Aorta (tissue), 5 donors: ENCODE measurements at regions not wholly inside any gene's neighbourhood (a gene's known extent, or its start where the extent isn't known, plus 50 kb on each side); places are given as distances from the start of the nearest gene placed in this dataset.

Experiments
- ATAC-seq: fragments of 200-7000 bp; cut with Tn5 transposase; one replicate; pipeline ENCODE4 v1.9.1; 2022; ENCODE audit warnings: moderate library complexity; ENCODE audit not compliant: low FRiP score
- DNase-seq, 2 donors: peaks; one replicate each; pipeline ENCODE4 v3.0.0-alpha.2; 2020
- H3K27ac ChIP-seq, 2 donors: one replicate each; pipeline ENCODE4 v1.5.1; 2013; ENCODE audit warnings: low read length in 2 of 2, mild to moderate bottlenecking in 2 of 2, moderate library complexity in 2 of 2, control low read depth in 1 of 2, inconsistent platforms in 1 of 2, low read depth in 1 of 2
- H3K27me3 ChIP-seq, 2 donors: one replicate each; pipeline ENCODE4 v1.6.1; 2013; ENCODE audit warnings: control low read depth in 1 of 2, low read length in 1 of 2, mild to moderate bottlenecking in 1 of 2, moderate library complexity in 1 of 2; ENCODE audit not compliant: insufficient read depth in 2 of 2, control insufficient read depth in 1 of 2
- H3K36me3 ChIP-seq, 2 donors: one replicate each; pipeline ENCODE4 v1.6.1; 2013; ENCODE audit warnings: control low read depth in 1 of 2, low read length in 1 of 2, mild to moderate bottlenecking in 1 of 2; ENCODE audit not compliant: insufficient read depth in 2 of 2, control insufficient read depth in 1 of 2
- H3K4me1 ChIP-seq, 2 donors: one replicate each; pipeline ENCODE4 v1.6.1; 2013; ENCODE audit warnings: low read length in 2 of 2, control low read depth in 1 of 2, mild to moderate bottlenecking in 1 of 2, moderate library complexity in 1 of 2; ENCODE audit not compliant: insufficient read depth in 2 of 2, control insufficient read depth in 1 of 2
- H3K4me3 ChIP-seq, 2 donors: one replicate each; pipeline ENCODE4 v1.5.1; 2013; ENCODE audit warnings: low read length in 2 of 2, control low read depth in 1 of 2, mild to moderate bottlenecking in 1 of 2
- H3K9me3 ChIP-seq: one replicate; pipeline ENCODE4 v1.6.1; 2013; ENCODE audit warnings: mild to moderate bottlenecking, low read length; ENCODE audit not compliant: control insufficient read depth
- WGBS, 2 donors: extraction: QIAGEN DNeasy Blood & Tissue Kit; methylation state at CpG; one replicate each; pipeline ENCODE4 v1.1.7; 2013; 5-methylcytosine and 5-hydroxymethylcytosine counted together
- intact Hi-C, 2 donors: fragments of 100-400 bp; cut with DNase I; formaldehyde crosslinking; loops; one replicate each; pipeline versions ENCODE4 v1.14.2 to v1.15.0; 2022
- donor health status: healthy with polysubstance abuse.
- donor health status: Bipolar disorder and iron deficiency.
- donor health status: DM: no; HTN: no; CAD: no.
- donor health status: DM: no; HTN: no; CAD: no.
- donor health status: DM: yes; HTN: yes; CAD: no.

- no peaks in the 10 kb centered on the region for H3K36me3 ChIP-seq
- H3K9me3 ChIP-seq, result no peaks in the 10 kb centered on the region
- no peak overlapping the region for H3K4me3 ChIP-seq
- H3K4me1 ChIP-seq, result peaks cover 0 to 10% of the 10 kb centered on the region in 2 donors
- DNase-seq (no peak), ATAC-seq (no peak)
- intact Hi-C loops, result loop anchor here in 1 of 2 donors (10.0 kb wide), 1 partner anchor 1101 kb away; no protein-coding TSS in a partner anchor
- H3K27me3 ChIP-seq, result no peaks in the 10 kb centered on the region
- no peak overlapping the region for H3K27ac ChIP-seq
- WGBS, 2 donors, result 96% methylated on average over 5 of the region's 5 CpGs
These were observed 315.5 kb upstream of the AZI2 start for GRCh38 chr3:28664123-28664522.

GRCh38 chr3:28667646-28668621 is 319.3 kb upstream of the AZI2 start:
- ATAC-seq (peak; percentile 84), DNase-seq (peak in 1 of 2 donors; percentile 49)
- peaks cover 0 to 6% of the 10 kb centered on the region in 2 donors for H3K4me1 ChIP-seq
- WGBS, 2 donors, result 35 to 37% methylated on average over 5 of the region's 5 CpGs
- H3K4me3 ChIP-seq, result no peak overlapping the region
- no peaks in the 10 kb centered on the region for H3K9me3 ChIP-seq
- H3K36me3 ChIP-seq, result no peaks in the 10 kb centered on the region
- H3K27ac ChIP-seq, result no peak overlapping the region
- H3K27me3 ChIP-seq, result no peaks in the 10 kb centered on the region
- intact Hi-C loops, result loop anchor here in 1 of 2 donors (10.0 kb wide), 1 partner anchor 1097 kb away; no protein-coding TSS in a partner anchor

- Histone ChIP-seq H3K27me3 (no peaks in the 10 kb centered on the region), H3K4me1 (peaks cover 0 to 4% of the 10 kb centered on the region in 2 donors), H3K36me3 (no peaks in the 10 kb centered on the region), H3K9me3 (no peaks in the 10 kb centered on the region), H3K27ac (no peak overlapping the region), H3K4me3 (no peak overlapping the region)
- ATAC-seq (no peak), DNase-seq (no peak)
- WGBS, 2 donors, result 82 to 91% methylated on average over 2 of the region's 2 CpGs
- intact Hi-C loops, result loop anchor here in 1 of 2 donors (10.0 kb wide), 1 partner anchor 1095 kb away; no protein-coding TSS in a partner anchor
These were observed 321.2 kb upstream of the AZI2 start for GRCh38 chr3:28669870-28670269.

GRCh38 chr3:28672406-28672805 is 323.8 kb upstream of the AZI2 start:
- DNase-seq, result no peak
- no peak overlapping the region for H3K27ac ChIP-seq
- WGBS, 2 donors, result 66% methylated on average over 2 of the region's 2 CpGs
- H3K27me3 ChIP-seq, result no peaks in the 10 kb centered on the region
- peaks cover 0 to 4% of the 10 kb centered on the region in 2 donors for H3K4me1 ChIP-seq
- H3K9me3 ChIP-seq, result peaks cover 1% of the 10 kb centered on the region
- no peaks in the 10 kb centered on the region for H3K36me3 ChIP-seq
- H3K4me3 ChIP-seq, result no peak overlapping the region
- no peak for ATAC-seq
- intact Hi-C loops, result no loop called here

- Histone ChIP-seq H3K4me1 (no peaks in the 10 kb centered on the region), H3K27ac (no peak overlapping the region), H3K4me3 (no peak overlapping the region), H3K36me3 (no peaks in the 10 kb centered on the region), H3K9me3 (peaks cover 1% of the 10 kb centered on the region), H3K27me3 (no peaks in the 10 kb centered on the region)
- WGBS, 2 donors, result 85 to 89% methylated on average over 3 of the region's 3 CpGs
- intact Hi-C loops, result no loop called here
- ATAC-seq (no peak), DNase-seq (no peak)
These were observed 324.8 kb upstream of the AZI2 start for GRCh38 chr3:28673446-28673845.

GRCh38 chr3:28674212-28674611 is 325.6 kb upstream of the AZI2 start:
- no peak for ATAC-seq
- Histone ChIP-seq H3K27ac (no peak overlapping the region), H3K36me3 (no peaks in the 10 kb centered on the region), H3K27me3 (no peaks in the 10 kb centered on the region), H3K9me3 (peaks cover 1% of the 10 kb centered on the region), H3K4me1 (no peaks in the 10 kb centered on the region), H3K4me3 (no peak overlapping the region)
- WGBS, 2 donors, result 98 to 99% methylated on average over 4 of the region's 4 CpGs
- intact Hi-C loops, result no loop called here
- no peak for DNase-seq

- H3K4me1 ChIP-seq, result peaks cover 0 to 4% of the 10 kb centered on the region in 2 donors
- no peaks in the 10 kb centered on the region for H3K36me3 ChIP-seq
- no peaks in the 10 kb centered on the region for H3K27me3 ChIP-seq
- WGBS, 2 donors, result 66 to 90% methylated on average over 9 of the region's 9 CpGs
- DNase-seq, result peak in 1 of 2 donors; percentile 48
- intact Hi-C loops, result no loop called here
- peaks cover 1% of the 10 kb centered on the region for H3K9me3 ChIP-seq
- ATAC-seq, result peak; percentile 62
- no peak overlapping the region for H3K27ac ChIP-seq
- no peak overlapping the region for H3K4me3 ChIP-seq
These were observed 329.0 kb upstream of the AZI2 start for GRCh38 chr3:28677581-28677980.

GRCh38 chr3:28678086-28678485 is 329.5 kb upstream of the AZI2 start:
- no peaks in the 10 kb centered on the region for H3K27me3 ChIP-seq
- H3K9me3 ChIP-seq, result peaks cover 1% of the 10 kb centered on the region
- no peak overlapping the region for H3K4me3 ChIP-seq
- ATAC-seq, result peak; percentile 45
- intact Hi-C loops, result no loop called here
- no peak for DNase-seq
- H3K36me3 ChIP-seq, result no peaks in the 10 kb centered on the region
- WGBS, 2 donors, result 64 to 93% methylated on average over 8 of the region's 8 CpGs
- H3K27ac ChIP-seq, result no peak overlapping the region
- H3K4me1 ChIP-seq, result peaks cover 0 to 4% of the 10 kb centered on the region in 2 donors

GRCh38 chr3:28680050-28680449 is 331.4 kb upstream of the AZI2 start:
- peaks cover 2% of the 10 kb centered on the region for H3K9me3 ChIP-seq
- intact Hi-C loops, result no loop called here
- ATAC-seq (no peak), DNase-seq (no peak)
- no peaks in the 10 kb centered on the region for H3K27me3 ChIP-seq
- H3K4me1 ChIP-seq, result peaks cover 0 to 4% of the 10 kb centered on the region in 2 donors
- 86 to 90% methylated on average over 3 of the region's 3 CpGs for WGBS, 2 donors
- no peaks in the 10 kb centered on the region for H3K36me3 ChIP-seq
- no peak overlapping the region for H3K27ac ChIP-seq
- H3K4me3 ChIP-seq, result no peak overlapping the region
